ENCODE measurements at regions not wholly inside any gene's neighbourhood (a gene's known extent, or its start where the extent isn't known, plus 50 kb on each side); places are given as distances from the start of the nearest gene placed in this dataset.
"Not testable (repeated sequence)": the region's sequence is repeated elsewhere in the genome, so short reads cannot be mapped to it uniquely, and the experiment has no call there.

GRCh38 chr6:92388706-92389105, 1030.7 kb downstream of the EPHA7 start:
- not testable (repeated sequence) for TF ChIP-seq CTCF (conservative IDR thresholded peaks at IDR 0.05 in 1 of 2, IDR thresholded peaks at IDR 0.05 in 1 of 2; ENCODE audit: extremely low read depth in 1 of 2, insufficient read depth in 1 of 2, low read depth in 1 of 2, low read length in 2 of 2); EZH2 (IDR thresholded peaks at IDR 0.05; ENCODE audit: borderline replicate concordance, low read length)

Data from mammary epithelial cell (primary cell).